Activated CD8-positive, alpha-beta T cell treated with anti-CD3 and anti-CD28 coated beads, Interleukin-2, amount 10 ng/mL, durations not matched to agents 7 days and 5 days (primary cell): ENCODE measurements at regions not wholly inside any gene's neighbourhood (a gene's known extent, or its start where the extent isn't known, plus 50 kb on each side); places are given as distances from the start of the nearest gene placed in this dataset.

Experiments
- ATAC-seq: fragments of 150-1000 bp; cut with Tn5 transposase; one replicate; pipeline ENCODE4 v1.10.0; 2021; ENCODE audit warnings: moderate library complexity
- CTCF ChIA-PET: fragments of 350-600 bp; sonication (Branson Sonifier 250); formaldehyde crosslinking; loops from one replicate; lab custom pipeline; 2021; ENCODE audit warnings: antibody characterized with exemption; lab: Charles Lee
- POLR2A ChIA-PET: fragments of 350-600 bp; sonication (Branson Sonifier 250); formaldehyde crosslinking; loops from one replicate; lab custom pipeline; 2021; ENCODE audit warnings: antibody characterized with exemption; lab: Charles Lee
- DNase-seq: peaks from one replicate; pipeline ENCODE4 v3.0.0-alpha.2; 2020
- H3K27ac Mint-ChIP-seq: one replicate; pipeline ENCODE4 v1.8.0; 2021; ENCODE audit warnings: mild to moderate bottlenecking, mixed read lengths
- H3K27me3 Mint-ChIP-seq: one replicate; pipeline ENCODE4 v1.8.0; 2021; ENCODE audit warnings: low read depth, mixed read lengths
- H3K36me3 Mint-ChIP-seq: one replicate; pipeline ENCODE4 v1.8.0; 2021; ENCODE audit warnings: low read depth, mixed read lengths
- H3K4me1 Mint-ChIP-seq: one replicate; pipeline ENCODE4 v1.8.0; 2021; ENCODE audit warnings: low read depth, mixed read lengths
- H3K4me3 Mint-ChIP-seq: one replicate; pipeline ENCODE4 v1.8.0; 2021; ENCODE audit warnings: mild to moderate bottlenecking, mixed read lengths
- H3K9me3 Mint-ChIP-seq: one replicate; pipeline ENCODE4 v1.8.0; 2022; ENCODE audit warnings: mixed read lengths; ENCODE audit not compliant: insufficient read depth

- POLR2A ChIA-PET: no interaction called here
- CTCF ChIA-PET: no interaction called here
- Mint-ChIP-seq H3K27me3 (no peaks in the 10 kb centered on the region), H3K9me3 (peaks cover 5% of the 10 kb centered on the region), H3K4me1 (no peaks in the 10 kb centered on the region), H3K4me3 (no peak overlapping the region), H3K36me3 (no peaks in the 10 kb centered on the region), H3K27ac (no peak overlapping the region)
- no peak for ATAC-seq
- DNase-seq: no peak
Measured at GRCh38 chr2:39587168-39587567, 78.5 kb upstream of the TMEM178A start.

- ChIA-PET POLR2A (no interaction called here), CTCF (interaction anchor here (0.6 kb wide), 1 partner anchor 657 kb away, joined by 3 read pairs; no protein-coding TSS in a partner anchor)
- H3K9me3 Mint-ChIP-seq: peaks cover 5% of the 10 kb centered on the region
- H3K4me3 Mint-ChIP-seq: no peak overlapping the region
- no peaks in the 10 kb centered on the region for H3K27me3 Mint-ChIP-seq
- H3K27ac Mint-ChIP-seq: no peak overlapping the region
- H3K4me1 Mint-ChIP-seq: no peaks in the 10 kb centered on the region
- ATAC-seq (no peak), DNase-seq (no peak)
- no peaks in the 10 kb centered on the region for H3K36me3 Mint-ChIP-seq
Measured at GRCh38 chr2:39587641-39588040, 78.1 kb upstream of the TMEM178A start.

GRCh38 chr2:39593439-39594393 is 72.0 kb upstream of the TMEM178A start:
- Mint-ChIP-seq H3K9me3 (no peaks in the 10 kb centered on the region), H3K4me3 (no peak overlapping the region), H3K27me3 (no peaks in the 10 kb centered on the region), H3K36me3 (no peaks in the 10 kb centered on the region), H3K4me1 (no peaks in the 10 kb centered on the region), H3K27ac (no peak overlapping the region)
- DNase-seq (no peak), ATAC-seq (no peak)
- POLR2A ChIA-PET: no interaction called here
- CTCF ChIA-PET: interaction anchor here (1.4 kb wide), 2 partner anchors 13 to 216 kb away, joined by 3 read pairs; no protein-coding TSS in a partner anchor

GRCh38 chr2:39595116-39595515 is 70.6 kb upstream of the TMEM178A start:
- no peaks in the 10 kb centered on the region for H3K9me3 Mint-ChIP-seq
- no peak overlapping the region for H3K4me3 Mint-ChIP-seq
- no peaks in the 10 kb centered on the region for H3K4me1 Mint-ChIP-seq
- no peak overlapping the region for H3K27ac Mint-ChIP-seq
- no peak for ATAC-seq
- DNase-seq: no peak
- no peaks in the 10 kb centered on the region for H3K36me3 Mint-ChIP-seq
- CTCF ChIA-PET: no interaction called here
- no peaks in the 10 kb centered on the region for H3K27me3 Mint-ChIP-seq
- POLR2A ChIA-PET: no interaction called here

- H3K36me3 Mint-ChIP-seq: no peaks in the 10 kb centered on the region
- H3K4me3 Mint-ChIP-seq: no peak overlapping the region
- CTCF ChIA-PET: interaction anchor here (1.2 kb wide), 1 partner anchor 30 kb away, joined by 4 read pairs; no protein-coding TSS in a partner anchor
- no peaks in the 10 kb centered on the region for H3K9me3 Mint-ChIP-seq
- H3K27ac Mint-ChIP-seq: no peak overlapping the region
- POLR2A ChIA-PET: no interaction called here
- no peak for ATAC-seq
- no peaks in the 10 kb centered on the region for H3K27me3 Mint-ChIP-seq
- DNase-seq: no peak
- no peaks in the 10 kb centered on the region for H3K4me1 Mint-ChIP-seq
Measured at GRCh38 chr2:39597314-39597713, 68.4 kb upstream of the TMEM178A start.

- no peak overlapping the region for H3K27ac Mint-ChIP-seq
- H3K9me3 Mint-ChIP-seq: no peaks in the 10 kb centered on the region
- POLR2A ChIA-PET: no interaction called here
- peaks cover 7% of the 10 kb centered on the region for H3K27me3 Mint-ChIP-seq
- no peak for ATAC-seq
- H3K36me3 Mint-ChIP-seq: no peaks in the 10 kb centered on the region
- no peaks in the 10 kb centered on the region for H3K4me1 Mint-ChIP-seq
- CTCF ChIA-PET: no interaction called here
- H3K4me3 Mint-ChIP-seq: no peak overlapping the region
- no peak for DNase-seq
Measured at GRCh38 chr2:39602616-39603015, 63.1 kb upstream of the TMEM178A start.

- no peaks in the 10 kb centered on the region for H3K36me3 Mint-ChIP-seq
- no peaks in the 10 kb centered on the region for H3K9me3 Mint-ChIP-seq
- ATAC-seq: no peak
- no peak overlapping the region for H3K27ac Mint-ChIP-seq
- H3K4me3 Mint-ChIP-seq: no peak overlapping the region
- DNase-seq: no peak
- ChIA-PET POLR2A (no interaction called here), CTCF (no interaction called here)
- H3K4me1 Mint-ChIP-seq: no peaks in the 10 kb centered on the region
- H3K27me3 Mint-ChIP-seq: peaks cover 7% of the 10 kb centered on the region
Measured at GRCh38 chr2:39603436-39603835, 62.3 kb upstream of the TMEM178A start.

GRCh38 chr2:39604866-39605265 is 60.9 kb upstream of the TMEM178A start:
- Mint-ChIP-seq H3K27me3 (peaks cover 11% of the 10 kb centered on the region), H3K4me1 (no peaks in the 10 kb centered on the region), H3K9me3 (no peaks in the 10 kb centered on the region), H3K36me3 (no peaks in the 10 kb centered on the region), H3K4me3 (no peak overlapping the region), H3K27ac (no peak overlapping the region)
- CTCF ChIA-PET: no interaction called here
- POLR2A ChIA-PET: no interaction called here
- ATAC-seq (no peak), DNase-seq (no peak)

GRCh38 chr2:39606585-39606984 is 59.1 kb upstream of the TMEM178A start:
- H3K36me3 Mint-ChIP-seq: no peaks in the 10 kb centered on the region
- ChIA-PET CTCF (interaction anchor here (1.2 kb wide), 1 partner anchor 12 kb away, joined by 3 read pairs; no protein-coding TSS in a partner anchor), POLR2A (no interaction called here)

GRCh38 chr2:39607538-39608262 is 58.0 kb upstream of the TMEM178A start:
- ATAC-seq: no peak
- POLR2A ChIA-PET: no interaction called here
- Mint-ChIP-seq H3K9me3 (no peaks in the 10 kb centered on the region), H3K27ac (no peak overlapping the region), H3K4me3 (no peak overlapping the region), H3K4me1 (no peaks in the 10 kb centered on the region), H3K27me3 (peaks cover 12% of the 10 kb centered on the region), H3K36me3 (no peaks in the 10 kb centered on the region)
- CTCF ChIA-PET: interaction anchor here (1.2 to 1.6 kb wide), 2 partner anchors 14 to 228 kb away, joined by 3 read pairs; no protein-coding TSS in a partner anchor
- no peak for DNase-seq

More at GRCh38 chr2:39606585-39606984, 59.1 kb upstream of the TMEM178A start:
- no peaks in the 10 kb centered on the region for H3K9me3 Mint-ChIP-seq
- H3K27ac Mint-ChIP-seq: no peak overlapping the region
- no peaks in the 10 kb centered on the region for H3K4me1 Mint-ChIP-seq
- H3K27me3 Mint-ChIP-seq: peaks cover 11% of the 10 kb centered on the region
- H3K4me3 Mint-ChIP-seq: no peak overlapping the region
- ATAC-seq (no peak), DNase-seq (no peak)

- no peak overlapping the region for H3K27ac Mint-ChIP-seq
Measured at GRCh38 chr2:39608263-39608575, 57.5 kb upstream of the TMEM178A start.

More at GRCh38 chr2:39608263-39608575, 57.5 kb upstream of the TMEM178A start:
- DNase-seq: no peak
- peaks cover 8% of the 10 kb centered on the region for H3K27me3 Mint-ChIP-seq
- no peaks in the 10 kb centered on the region for H3K9me3 Mint-ChIP-seq
- H3K4me3 Mint-ChIP-seq: no peak overlapping the region
- H3K36me3 Mint-ChIP-seq: no peaks in the 10 kb centered on the region
- CTCF ChIA-PET: interaction anchor here (1.6 kb wide), 1 partner anchor 229 kb away, joined by 3 read pairs; no protein-coding TSS in a partner anchor
- no peak for ATAC-seq
- no peaks in the 10 kb centered on the region for H3K4me1 Mint-ChIP-seq
- POLR2A ChIA-PET: no interaction called here
